ENCODE measurements at regions not wholly inside any gene's neighbourhood (a gene's known extent, or its start where the extent isn't known, plus 50 kb on each side); places are given as distances from the start of the nearest gene placed in this dataset.

GRCh38 chr7:1286946-1287645, 54.4 kb downstream of the UNCX start:
- TF ChIP-seq, protein P1, sequence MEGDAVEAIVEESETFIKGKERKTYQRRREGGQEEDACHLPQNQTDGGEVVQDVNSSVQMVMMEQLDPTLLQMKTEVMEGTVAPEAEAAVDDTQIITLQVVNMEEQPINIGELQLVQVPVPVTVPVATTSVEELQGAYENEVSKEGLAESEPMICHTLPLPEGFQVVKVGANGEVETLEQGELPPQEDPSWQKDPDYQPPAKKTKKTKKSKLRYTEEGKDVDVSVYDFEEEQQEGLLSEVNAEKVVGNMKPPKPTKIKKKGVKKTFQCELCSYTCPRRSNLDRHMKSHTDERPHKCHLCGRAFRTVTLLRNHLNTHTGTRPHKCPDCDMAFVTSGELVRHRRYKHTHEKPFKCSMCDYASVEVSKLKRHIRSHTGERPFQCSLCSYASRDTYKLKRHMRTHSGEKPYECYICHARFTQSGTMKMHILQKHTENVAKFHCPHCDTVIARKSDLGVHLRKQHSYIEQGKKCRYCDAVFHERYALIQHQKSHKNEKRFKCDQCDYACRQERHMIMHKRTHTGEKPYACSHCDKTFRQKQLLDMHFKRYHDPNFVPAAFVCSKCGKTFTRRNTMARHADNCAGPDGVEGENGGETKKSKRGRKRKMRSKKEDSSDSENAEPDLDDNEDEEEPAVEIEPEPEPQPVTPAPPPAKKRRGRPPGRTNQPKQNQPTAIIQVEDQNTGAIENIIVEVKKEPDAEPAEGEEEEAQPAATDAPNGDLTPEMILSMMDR (conservative IDR thresholded peaks at IDR 0.05; ENCODE audit: low read depth, low read length) = no peak
- H3K4me3 ChIP-seq (ENCODE audit: low read length) = no peak overlapping the region
- no peak for DNase-seq (ENCODE audit: low read depth)

GRCh38 chr7:1287752-1288201, 55.1 kb downstream of the UNCX start:
- DNase-seq (ENCODE audit: low read depth) = no peak
- TF ChIP-seq, protein P1 (conservative IDR thresholded peaks at IDR 0.05; ENCODE audit: low read depth, low read length) = no peak
- H3K4me3 ChIP-seq (ENCODE audit: low read length) = no peak overlapping the region

DNA sequence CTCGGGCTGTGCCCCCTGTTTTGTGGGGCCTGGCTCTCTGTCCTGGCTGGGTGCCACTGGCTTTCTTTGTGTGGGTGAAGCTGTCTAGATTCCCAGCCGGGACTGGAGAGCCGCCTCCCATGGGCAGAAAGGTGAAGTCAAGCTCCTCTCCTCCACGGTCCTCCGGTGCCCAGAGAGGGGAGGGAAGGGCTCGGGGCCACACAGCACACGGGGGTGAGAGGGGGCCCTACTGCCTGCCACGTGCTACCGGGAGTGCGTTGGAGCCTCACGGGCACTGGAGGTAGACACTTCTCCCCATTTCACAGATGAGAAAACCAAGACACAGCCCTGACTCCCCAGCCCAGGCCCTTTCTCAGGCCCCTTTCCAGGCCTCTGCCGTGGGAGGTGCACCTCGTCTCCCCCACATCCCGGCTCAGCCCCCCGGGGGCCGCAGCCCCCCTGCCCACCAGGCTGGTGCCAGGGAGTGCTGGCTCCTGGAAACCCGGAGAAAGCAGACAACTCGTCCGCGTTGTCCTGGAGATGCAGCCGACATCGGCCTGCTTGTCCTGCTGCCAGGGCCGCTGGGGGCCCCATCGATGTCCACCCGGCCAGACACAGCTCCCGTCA, 55.8 kb downstream of the UNCX start:
- H3K4me3 ChIP-seq (ENCODE audit: low read length) = no peak overlapping the region
- TF ChIP-seq, protein P1 (conservative IDR thresholded peaks at IDR 0.05; ENCODE audit: low read depth, low read length) = no peak
- no peak for DNase-seq (ENCODE audit: low read depth)

- H3K4me3 ChIP-seq (ENCODE audit: low read length) = no peak overlapping the region
- DNase-seq (ENCODE audit: low read depth) = no peak
- TF ChIP-seq, protein P1 (conservative IDR thresholded peaks at IDR 0.05; ENCODE audit: low read depth, low read length) = no peak
Measured at GRCh38 chr7:1288996-1289551, 56.4 kb downstream of the UNCX start.

- TF ChIP-seq, protein P1 (conservative IDR thresholded peaks at IDR 0.05; ENCODE audit: low read depth, low read length) = no peak
- DNase-seq (ENCODE audit: low read depth) = no peak
- H3K4me3 ChIP-seq (ENCODE audit: low read length) = no peak overlapping the region
Measured at GRCh38 chr7:1289666-1290025, 57.0 kb downstream of the UNCX start.

GRCh38 chr7:1290026-1290678, 57.5 kb downstream of the UNCX start:
- DNase-seq (ENCODE audit: low read depth) = no peak
- TF ChIP-seq, protein P1 (conservative IDR thresholded peaks at IDR 0.05; ENCODE audit: low read depth, low read length) = no peak
- H3K4me3 ChIP-seq (ENCODE audit: low read length) = peak overlapping the region; percentile 29
